ENCODE measurements at regions not wholly inside any gene's neighbourhood (a gene's known extent, or its start where the extent isn't known, plus 50 kb on each side); places are given as distances from the start of the nearest gene placed in this dataset.
A peak's percentile ranks its signal among the peaks of the same experiment; 100 is the strongest.

DNA sequence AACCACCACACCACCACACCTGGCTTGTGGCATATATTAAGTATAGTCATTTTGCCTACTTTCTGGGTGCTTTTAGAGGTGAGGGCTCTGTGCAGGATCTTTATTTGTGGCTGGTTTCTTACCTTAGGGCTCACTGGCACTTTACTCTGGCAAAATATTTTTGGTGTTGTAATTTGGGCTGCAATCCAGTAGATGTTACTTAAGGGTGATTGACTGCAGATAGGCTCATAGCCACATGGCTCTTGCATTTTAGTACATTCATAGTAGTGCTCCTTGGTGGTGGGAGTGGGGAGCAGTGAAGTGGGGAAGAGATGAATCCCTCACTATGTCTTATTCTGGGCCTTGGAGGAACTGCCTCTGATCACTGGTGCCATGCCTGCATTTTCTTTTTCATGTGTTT is 376.1 kb upstream of the GRIN3A start:
- no peak for DNase-seq

DNA sequence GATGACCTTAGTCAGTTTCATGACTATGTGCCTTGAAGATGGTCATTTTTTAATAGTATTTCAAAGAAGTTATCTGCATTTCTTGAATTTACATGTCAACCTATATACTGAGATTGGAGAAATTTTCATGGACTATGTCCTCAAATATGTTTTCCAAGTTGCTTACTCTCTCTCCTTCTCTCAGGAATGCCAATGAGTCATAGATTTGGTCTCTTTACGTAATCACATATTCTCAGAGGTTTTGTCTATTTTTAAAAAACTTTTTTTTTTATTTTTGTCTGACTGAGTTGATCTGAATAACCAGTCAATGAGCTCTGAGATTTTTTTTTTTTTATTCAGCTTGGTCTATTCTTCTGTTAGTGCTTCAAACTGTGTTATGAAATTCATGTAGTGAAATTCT is 374.7 kb upstream of the GRIN3A start:
- no peak for DNase-seq

DNA sequence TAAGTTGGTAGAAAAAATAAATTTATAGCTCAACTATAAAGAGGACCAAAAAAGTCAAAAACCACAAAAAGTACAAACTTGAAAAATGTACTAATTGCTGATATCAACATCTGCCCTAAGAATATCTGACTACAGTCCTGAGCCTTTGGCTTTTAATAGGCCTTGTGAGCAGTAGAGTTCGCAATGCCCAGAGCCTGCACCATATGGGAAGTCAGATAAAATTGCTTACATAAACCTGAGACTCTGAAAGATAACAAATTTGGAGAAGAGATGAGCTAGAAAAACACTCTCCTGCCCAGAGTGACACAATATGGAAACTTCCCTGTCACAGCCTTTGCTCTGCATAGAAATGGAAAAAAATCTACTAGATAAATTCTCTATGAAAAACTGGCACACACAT is 368.0 kb upstream of the GRIN3A start:
- DNase-seq = no peak

DNA sequence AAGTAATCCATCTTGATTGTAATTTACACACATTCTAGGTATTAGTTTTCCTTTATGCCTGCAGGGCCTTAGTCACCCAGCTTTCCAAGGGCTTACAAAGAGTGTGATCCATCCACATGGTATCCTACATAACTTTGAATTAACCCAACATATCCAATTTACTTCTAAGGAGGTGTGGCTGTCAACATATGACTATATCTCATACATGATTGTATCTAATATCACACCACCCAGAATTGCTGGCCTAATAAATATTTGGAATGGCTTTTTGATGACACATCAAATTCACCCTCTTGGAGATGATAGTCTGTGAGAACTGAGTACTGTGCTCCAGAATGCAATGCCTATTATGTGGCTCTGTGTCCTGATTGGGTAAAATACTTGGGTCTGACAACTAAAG is 363.3 kb upstream of the GRIN3A start:
- DNase-seq = no peak

DNA sequence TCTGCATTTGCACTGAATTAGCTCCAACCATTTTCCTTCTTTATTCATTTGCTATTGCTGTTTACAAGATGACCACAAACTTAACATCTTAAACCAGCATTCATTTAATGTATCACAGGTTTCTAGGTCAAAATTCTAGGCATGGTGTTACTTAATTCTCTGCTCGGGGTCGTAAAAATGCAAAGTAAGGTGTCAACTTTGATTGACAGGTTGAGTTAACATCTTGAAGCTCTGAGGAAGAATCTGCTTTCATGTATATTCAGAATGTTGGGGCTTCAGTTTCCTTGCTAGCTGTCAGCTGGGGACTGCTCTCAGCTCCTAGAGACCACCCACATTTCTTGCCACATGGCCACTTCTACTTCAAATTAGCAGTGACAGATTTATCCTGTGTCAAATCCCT is 348.7 kb upstream of the GRIN3A start:
- DNase-seq = no peak

DNA sequence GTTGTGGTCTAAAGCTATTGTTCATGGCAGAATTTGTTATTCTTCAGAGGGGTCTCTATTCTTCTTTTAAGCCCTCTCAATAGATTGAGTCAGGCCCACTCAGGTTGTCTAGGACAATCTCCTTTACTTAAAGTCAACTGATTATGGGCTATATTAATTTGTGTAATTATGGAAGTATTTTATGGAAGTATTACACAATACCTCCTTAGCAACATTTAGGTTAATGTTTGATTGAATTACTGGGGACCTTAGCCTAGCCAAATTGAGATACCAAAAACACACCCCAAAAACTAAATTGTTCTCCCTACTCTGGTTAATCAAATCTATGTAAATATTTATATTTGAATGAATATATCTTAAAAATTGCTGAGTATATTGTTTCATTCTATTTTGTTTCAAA is 347.1 kb upstream of the GRIN3A start:
- DNase-seq = no peak

DNA sequence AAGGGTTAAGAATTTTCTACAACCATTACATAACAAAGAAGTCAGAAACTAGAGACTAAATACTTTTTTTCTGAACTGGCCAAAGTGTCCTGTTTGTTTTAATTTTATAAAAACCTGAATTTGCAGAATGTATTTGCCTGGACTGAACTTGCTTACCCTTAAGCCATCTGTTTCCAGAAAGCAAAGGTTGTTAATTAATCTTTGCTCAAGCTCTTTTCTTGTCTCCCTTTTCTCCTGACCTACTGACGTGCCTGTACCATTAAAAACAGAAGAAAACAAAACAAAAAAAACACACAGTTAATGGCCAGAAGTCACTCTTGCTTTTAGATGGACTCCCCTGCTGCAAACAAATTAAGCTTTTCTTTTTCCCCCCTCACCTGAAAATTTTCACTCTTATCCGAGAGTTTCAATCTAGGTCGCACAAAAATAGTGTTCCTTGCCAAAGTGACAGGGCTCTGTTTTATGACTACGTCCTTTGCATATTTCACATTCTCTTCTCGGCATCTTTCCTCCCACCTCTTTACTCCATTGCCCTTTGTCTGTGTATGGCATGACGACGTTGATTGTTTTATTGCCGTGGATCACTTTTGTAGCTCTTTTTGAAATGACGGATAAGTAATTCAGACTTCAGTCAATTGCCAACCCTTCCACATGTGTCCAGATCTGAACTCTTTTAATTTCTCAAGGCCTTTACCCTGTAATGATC is 333.8 kb upstream of the GRIN3A start:
- no peak for DNase-seq

DNA sequence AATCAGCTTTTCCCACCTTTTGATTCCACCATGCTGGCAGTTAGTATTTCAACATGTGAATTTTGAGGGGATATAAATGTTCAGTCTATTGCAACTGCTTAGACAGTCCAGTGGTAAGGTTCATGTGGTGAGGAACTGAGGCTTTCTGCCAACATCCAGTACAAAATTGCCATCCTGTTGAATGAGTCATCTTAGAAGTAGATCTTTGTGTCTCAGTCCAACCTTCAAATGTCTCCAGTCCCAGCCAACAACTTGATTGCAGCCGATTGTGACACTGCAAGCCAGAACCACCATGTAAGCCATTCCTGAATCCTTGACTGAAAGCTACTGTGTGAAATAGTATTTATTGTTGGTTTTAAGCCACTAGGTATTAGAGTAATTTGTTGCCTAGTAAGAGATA is 331.5 kb upstream of the GRIN3A start:
- DNase-seq = no peak

DNA sequence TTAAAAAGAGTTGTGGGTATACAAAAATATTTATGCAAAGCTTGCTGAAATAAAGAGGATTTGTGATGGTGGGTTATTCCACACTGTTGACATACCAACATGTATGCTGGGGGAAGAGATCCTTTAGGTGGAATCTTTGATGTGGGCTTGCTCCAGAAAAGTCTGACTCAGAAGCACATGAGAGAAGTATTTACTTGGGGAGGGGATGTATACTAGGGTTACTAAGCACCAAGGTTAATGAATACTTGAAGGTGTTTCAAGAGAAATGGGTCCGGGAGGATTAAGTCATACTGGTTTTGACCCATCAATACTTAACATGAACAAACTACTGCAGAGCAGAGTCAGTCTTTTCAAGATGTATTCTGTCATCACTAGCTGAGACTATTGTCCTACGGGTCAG is 316.4 kb upstream of the GRIN3A start:
- DNase-seq = no peak

DNA sequence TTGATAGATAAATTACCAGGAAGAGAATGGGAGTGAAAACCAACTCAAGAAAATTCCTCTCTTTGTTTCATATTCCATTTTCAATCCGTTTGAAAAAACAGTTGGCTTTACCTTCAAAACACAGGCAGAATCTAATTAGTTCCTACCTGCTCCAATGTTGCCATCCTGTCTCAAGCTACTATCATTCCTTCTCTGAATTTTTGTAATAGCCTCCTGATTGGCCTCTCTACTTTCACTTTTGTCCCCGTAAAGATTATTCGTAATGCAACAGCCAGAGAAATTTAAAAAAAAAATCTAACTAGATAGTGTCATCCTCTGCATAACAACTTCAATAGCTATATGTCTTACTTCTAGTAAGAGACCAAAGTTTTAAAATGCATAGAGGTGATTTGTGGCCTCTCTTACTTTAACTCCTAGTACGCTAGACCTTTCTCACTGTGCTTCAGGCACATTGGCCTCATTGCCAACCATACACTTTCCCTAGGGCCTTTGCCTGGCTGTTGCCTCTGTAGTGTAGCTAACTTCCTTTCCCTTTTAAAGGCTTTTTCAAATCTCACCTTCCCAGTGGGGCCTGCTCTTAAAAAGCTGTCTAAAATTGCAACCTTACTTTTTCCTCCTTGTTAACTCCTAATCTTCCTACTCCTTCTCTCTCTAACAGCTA is 311.3 kb upstream of the GRIN3A start:
- DNase-seq = peak; percentile 21

DNA sequence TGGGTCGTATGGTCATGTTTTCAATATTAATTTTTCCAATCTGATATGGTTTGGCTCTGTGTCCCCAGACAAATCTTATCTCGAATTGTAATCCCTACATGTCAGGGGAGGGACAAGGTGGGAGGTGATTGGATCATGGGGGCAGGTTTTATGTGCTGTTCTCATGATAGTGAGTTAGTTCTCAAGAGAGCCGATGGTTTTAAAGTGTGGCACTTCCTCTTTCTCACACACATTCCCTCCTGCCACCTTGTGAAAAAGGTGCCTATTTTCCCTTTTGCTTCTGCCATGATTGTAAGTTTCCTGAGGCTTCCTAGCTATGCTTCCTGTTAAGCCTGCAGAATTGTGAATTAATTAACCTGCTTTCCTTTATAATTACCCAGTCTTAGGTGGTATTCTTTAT is 309.1 kb upstream of the GRIN3A start:
- no peak for DNase-seq

DNA sequence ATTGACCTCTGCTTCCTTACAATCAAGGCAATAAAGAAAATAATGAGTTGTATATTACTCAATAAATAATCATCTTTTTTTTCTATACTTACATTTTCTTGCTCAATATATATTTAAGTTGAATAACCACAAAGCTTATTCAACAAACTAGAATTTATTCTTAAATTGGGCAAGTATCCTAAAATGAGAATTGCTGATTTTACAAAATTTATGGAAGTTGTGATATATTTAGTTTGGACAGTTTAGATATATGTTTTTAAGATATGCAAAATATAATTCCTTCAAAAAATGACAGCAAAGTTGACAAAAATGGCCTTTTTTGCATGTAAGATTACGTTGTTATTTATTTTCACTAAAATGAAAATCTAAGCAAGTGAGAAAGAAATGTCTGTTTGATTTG is 305.7 kb upstream of the GRIN3A start:
- DNase-seq = no peak

DNA sequence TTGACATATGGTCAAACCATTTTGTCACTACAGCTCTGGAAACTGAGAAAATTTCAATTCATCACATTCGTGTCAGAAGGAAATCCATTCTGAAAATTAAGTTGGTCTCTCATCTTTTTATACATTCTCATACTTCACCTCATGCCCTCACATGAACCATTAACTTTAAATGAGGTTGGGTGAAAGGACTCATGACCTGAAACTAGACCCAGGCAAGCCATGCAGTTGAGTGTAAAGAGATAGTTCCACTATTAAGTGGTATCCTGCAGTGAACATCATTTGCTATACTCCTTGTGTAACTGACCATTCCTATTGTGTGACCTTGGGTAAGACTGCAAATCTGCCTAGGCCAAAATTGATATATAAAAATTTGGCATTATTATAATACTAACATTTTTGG is 299.6 kb upstream of the GRIN3A start:
- DNase-seq = no peak

DNA sequence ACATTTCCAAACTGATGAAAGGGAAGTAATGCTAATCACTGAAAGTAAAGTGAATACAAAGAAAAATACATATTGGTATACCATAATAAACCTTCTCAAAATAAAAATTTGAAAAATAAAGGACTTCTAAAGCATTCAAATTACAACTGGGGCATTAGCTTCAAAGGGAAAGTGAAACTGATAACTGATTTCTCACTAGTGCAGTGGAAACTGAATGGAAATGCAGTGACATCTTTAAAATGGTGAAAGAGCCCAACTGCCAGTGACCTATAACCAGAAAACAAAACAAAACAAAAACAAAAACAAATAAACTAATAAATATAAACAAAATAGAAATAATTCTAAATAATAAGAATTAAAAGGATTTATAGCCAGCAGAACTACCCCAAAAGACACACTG is 297.5 kb upstream of the GRIN3A start:
- DNase-seq = no peak

DNA sequence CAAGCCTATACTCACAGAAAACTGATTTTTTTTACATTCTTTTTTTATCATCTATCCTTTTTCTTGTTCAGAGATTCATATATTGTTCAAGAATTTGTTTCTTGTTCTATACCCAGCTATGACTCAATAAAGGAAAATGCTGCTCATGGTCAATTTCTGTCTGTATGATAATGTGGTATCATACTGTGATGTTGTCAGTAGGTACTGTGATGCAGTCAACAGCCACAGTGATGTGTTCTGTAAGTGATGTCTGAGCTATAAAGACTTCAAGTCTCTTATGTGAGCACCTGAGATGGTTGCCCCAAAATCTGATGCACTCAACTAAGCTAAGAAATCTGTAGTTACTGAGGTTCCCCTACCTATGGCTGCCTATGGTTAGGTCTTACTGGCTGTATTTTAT is 294.2 kb upstream of the GRIN3A start:
- DNase-seq = no peak

DNA sequence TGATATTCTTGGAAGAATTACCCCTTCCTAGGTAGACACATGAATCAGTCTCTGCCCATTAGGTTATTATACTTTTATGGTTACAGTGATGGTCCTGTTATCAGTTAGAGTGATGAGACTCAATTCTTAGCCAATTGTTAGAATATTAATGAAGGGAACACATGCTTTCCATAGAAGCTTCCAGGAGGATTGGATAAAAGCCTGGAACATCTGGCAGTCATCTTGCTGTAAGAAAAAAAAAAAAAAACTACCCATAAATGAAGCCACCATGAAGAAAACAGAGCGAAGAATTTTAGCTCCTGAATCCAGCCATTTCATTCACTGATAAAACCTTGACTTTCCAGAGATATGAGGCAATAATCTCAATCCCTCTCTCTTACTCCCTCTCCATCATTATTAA is 262.5 kb upstream of the GRIN3A start:
- no peak for DNase-seq

DNA sequence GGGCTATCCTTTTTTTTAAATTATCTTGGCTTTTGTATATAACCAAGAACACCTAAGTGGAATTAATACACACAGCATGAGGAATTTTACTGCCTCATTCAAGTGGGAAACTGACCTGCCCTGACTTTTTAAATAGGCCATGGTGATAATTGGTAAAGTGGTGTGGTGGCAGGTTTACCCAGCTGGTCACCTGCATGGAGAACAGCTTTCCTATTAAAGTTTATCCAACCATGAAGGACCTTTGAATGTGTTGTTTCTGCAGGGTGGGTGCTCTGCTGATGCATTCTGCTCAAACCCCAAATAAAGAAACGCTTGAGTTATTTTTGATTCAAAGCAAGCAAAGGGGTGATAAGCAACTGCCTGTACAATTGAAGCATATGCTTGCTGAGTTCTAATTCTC is 261.0 kb upstream of the GRIN3A start:
- DNase-seq = peak; percentile 91

DNA sequence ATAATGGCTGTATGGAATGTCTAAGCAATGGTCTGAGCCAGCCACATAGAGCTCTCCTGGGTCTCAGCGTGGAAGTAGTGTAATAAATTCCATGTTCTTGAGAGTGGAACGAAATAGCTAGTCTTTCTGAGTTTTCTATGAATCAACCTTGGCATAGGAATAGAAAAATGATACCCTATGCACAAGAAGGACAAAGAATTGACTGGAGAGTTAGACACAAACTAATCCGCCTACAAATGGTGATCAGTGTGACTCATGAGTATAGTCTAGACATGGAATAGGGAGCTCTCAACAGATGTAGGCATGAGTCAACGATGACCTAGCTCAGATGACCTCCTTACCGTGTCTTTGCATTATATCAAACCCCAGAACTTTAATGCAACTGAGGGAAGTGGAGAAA is 256.8 kb upstream of the GRIN3A start:
- DNase-seq = no peak

DNA sequence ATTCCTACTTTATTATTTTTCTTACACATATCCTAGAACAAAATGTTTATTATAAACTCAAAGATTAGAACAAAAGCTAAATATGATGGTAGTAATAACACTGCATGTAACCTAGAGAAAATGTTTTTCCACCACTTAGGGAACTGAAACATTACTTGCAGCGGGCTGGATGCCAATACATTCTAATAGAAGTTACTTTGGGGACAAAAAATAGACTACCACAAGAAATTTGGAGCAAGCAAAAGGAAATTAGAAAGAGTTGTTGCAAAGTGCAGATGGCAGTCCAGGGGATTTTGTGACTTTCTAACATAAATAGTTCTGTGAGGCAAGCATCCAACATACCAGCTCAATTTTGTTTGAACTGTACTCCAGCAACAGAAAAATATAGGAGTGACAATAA is 255.3 kb upstream of the GRIN3A start:
- DNase-seq = no peak

DNA sequence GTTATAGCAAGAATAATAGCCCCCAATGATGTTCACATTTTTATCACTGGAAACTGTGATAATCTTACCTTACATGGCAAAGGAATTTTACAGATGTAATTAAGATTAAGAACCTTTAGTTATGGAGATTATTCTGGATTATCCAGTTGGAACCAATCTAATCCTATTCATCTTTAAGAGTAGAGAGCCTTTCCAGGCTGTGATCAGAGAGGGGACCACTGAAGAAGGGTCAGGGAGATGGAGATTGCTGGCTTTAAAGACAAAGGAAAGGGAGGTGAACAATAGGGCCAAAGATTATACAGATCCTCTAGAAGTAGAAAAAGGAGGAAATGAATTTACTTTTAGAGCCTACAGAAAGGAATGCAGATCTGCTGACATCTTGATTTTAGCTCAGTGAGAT is 253.5 kb upstream of the GRIN3A start:
- DNase-seq = no peak

DNA sequence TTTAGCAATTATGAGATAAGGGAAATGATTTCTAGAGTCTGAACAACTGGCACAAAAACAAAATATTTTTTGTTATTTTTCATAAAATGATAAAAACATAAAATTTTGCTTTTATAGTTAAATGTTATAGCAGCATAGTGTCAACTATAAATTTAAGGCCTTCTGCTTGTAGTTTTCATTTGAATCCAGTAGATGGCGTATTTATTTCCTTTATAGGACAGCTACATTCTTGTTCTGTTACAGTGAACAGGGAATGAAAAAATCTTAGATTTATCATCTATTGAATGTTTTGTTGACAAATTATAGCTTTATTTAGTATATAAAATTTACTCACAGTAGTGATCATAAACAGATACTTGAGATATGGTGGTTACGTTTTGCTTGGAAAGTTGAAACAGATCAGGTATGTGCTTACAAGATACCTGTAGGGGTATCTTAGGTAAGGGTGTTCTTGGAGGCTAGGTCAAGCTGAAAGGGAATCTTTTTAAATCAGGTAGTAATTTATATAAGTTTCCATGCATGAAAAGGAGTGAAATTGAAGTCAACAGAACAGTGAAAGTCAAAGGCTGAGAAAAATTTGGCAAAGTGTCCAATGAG is 239.3 kb upstream of the GRIN3A start:
- no peak for DNase-seq

DNA sequence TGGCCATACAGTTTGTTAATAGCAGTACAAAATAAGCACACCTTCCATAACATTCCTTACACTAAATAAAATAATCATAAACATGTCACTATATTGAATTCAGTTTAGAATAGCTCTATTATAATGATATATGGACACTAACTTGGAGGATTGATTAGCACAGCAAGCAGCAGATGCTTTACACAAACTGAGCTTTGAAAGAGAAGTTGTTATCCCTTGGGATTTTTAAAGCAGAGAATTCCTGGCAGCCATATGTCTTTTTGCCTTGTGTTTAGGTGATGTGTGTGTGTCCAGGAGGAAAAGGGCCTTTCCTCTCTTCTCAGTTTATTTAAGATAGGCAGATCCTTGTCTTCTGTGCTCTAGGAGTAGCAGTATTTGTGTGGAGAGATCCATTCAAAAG is 232.2 kb upstream of the GRIN3A start:
- DNase-seq = no peak

DNA sequence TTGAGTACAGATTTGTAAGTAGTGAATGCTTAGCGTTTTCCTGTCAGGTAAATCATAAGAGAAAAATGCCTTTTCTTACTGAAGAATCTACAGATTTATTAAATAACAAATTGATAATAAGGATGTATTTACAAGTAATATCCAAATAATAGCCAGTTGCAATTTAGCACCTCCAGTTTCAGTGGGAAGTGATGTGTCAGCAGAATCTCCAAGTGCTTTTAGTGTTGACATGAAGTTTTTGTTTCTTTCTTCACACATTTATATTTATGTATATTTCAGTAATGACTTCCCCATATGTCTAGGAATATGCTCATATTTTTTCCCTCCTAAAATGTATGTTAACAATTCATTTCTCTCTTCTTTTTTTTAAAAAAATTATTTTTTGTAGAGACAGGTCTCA is 229.9 kb upstream of the GRIN3A start:
- no peak for DNase-seq

DNA sequence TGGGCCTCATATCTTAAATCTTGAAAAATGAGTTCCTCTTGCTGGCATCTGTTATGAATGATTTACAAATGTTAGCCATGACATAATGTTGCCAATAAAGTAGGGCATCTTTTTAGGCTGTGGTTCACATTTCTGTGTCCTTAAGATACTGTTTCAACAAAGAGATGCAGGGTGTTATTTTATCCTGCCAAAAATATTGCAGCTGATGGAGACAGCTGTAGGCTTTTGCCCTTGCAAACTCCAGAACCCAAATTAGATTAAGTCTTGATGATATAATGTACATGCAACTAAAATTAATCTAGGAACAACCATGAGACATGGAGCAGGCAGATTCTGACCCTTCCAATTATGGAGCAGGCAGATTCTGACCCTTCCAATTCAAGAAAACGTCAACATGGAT is 228.2 kb upstream of the GRIN3A start:
- DNase-seq = no peak

DNA sequence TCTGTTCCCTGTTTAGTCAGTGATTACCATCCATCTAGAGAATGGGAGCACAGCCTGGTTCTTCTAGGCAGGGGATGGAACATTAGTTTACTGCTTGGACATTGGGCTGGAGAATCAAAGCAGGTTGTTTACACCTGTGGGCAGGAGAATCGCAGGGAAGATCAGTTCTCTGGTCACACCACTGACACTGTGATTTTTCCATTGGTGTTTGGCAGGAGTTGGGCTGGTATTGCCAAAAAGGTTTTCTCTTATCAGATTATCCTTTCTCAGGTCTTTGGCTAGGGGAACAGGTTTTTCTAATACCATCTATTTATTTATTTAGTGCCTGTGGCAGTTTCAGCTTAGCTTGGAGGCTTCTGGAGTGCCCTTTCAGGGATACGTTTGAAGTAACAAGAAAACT is 219.3 kb upstream of the GRIN3A start:
- DNase-seq = no peak
